Peyer's patch (tissue), 4 donors: ENCODE measurements at regions not wholly inside any gene's neighbourhood (a gene's known extent, or its start where the extent isn't known, plus 50 kb on each side); places are given as distances from the start of the nearest gene placed in this dataset.
A peak's percentile ranks its signal among the peaks of the same experiment; 100 is the strongest.

Experiments
- DNase-seq, 3 donors: peaks; one replicate each; pipeline ENCODE4 v3.0.0-alpha.2; 2017 to 2019
- H3K27ac ChIP-seq, 4 donors: fragments of 200-600 bp; sonication (generic); one replicate each; pipeline ENCODE4 v1.5.1; 2016 to 2019
- H3K27me3 ChIP-seq, 2 donors: fragments of 200-600 bp; sonication (generic); one replicate each; pipeline ENCODE4 v1.5.1; 2019
- H3K36me3 ChIP-seq, 3 donors: fragments of 200-600 bp; sonication (generic); one replicate each; pipeline ENCODE4 v1.5.1; 2016 to 2019
- H3K4me1 ChIP-seq, 4 donors: fragments of 200-600 bp; sonication (generic); one replicate each; pipeline ENCODE4 v1.5.1; 2016 to 2019
- H3K4me3 ChIP-seq, 4 donors: fragments of 200-600 bp; sonication (generic); 1 replicate in 3 of 4; 2 replicates in 1 of 4; pipeline ENCODE4 v1.5.1; 2016 to 2019; ENCODE audit warnings: mild to moderate bottlenecking in 1 of 4
- H3K9me3 ChIP-seq, 4 donors: fragments of 200-600 bp; sonication (generic); one replicate each; pipeline ENCODE4 v1.5.1; 2016 to 2019; ENCODE audit warnings: mild to moderate bottlenecking in 1 of 4
- POLR2A ChIP-seq, 2 donors: fragments of 450-650 bp; IDR thresholded peaks; one replicate each; pipeline ENCODE4 v1.5.1; 2017; ENCODE audit warnings: antibody characterized with exemption in 2 of 2, mild to moderate bottlenecking in 2 of 2, moderate library complexity in 2 of 2
- TF ChIP-seq, protein P1 (sequence below), 6 experiments: fragments of 450-650 bp in 4 of 6; fragments of 200-600 bp in 2 of 6; sonication (generic) in 1 of 6; IDR thresholded peaks; one replicate each; pipeline ENCODE4 v1.5.1; 2017 to 2019; ENCODE audit warnings: antibody characterized with exemption in 6 of 6, mild to moderate bottlenecking in 3 of 6, moderate library complexity in 1 of 6

GRCh38 chr12:39240587-39240986 lies 202.3 kb downstream of the KIF21A start:
- no peak overlapping the region for H3K27ac ChIP-seq

DNA sequence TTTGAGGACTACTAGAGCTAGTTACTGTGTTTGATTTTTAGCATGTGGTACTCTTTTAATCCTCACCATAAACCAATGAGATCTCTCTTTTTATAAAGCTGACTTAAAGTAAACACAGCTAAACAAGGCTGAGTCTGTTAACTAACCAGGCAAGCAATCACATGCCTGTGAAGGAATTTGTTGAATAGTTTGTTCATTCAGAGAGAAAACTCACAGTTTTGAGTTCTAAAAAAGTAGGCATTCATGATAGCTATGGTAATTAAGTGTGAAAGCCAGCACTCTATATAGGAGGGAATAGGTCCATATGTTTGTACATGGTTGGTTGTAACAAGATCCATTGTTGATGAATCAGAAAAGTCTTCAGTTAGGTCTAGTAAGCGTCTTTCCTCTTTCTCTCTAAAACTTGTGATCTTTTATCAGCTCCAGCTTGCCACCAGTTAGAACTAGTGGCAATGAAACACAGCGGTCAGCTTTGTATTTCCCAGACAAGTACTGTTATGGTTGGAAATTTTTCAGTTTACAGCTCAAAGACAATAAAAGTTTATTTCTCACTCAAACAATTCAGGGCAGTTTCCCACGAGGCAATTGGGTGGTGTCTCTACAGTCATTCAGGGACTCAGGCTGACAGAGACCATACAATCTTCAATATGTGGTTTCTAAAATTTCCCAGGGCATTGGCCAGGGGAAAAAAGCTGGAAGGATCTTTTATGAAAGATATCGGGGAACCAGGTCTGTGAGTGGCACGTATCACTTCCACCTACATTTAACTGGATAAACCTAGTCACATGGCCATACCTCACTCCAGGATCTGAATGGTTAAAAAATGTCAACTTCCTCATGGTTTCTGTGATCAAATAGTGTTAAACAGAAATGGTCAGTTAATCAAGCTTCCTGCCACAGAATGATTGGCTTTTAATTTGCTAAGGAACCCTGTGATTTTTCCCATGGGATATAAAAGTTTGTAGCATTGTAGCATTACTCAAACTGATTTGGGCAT lies 203.1 kb downstream of the KIF21A start:
- Histone ChIP-seq H3K27me3 (no peaks in the 10 kb centered on the region), H3K27ac (peak overlapping the region in 1 of 4 donors; percentile 3), H3K9me3 (no peaks in the 10 kb centered on the region), H3K36me3 (no peaks in the 10 kb centered on the region), H3K4me3 (no peak overlapping the region), H3K4me1 (peaks cover 0 to 4% (median 0%) of the 10 kb centered on the region in 4 donors)
- no peak for DNase-seq
- no peak for TF ChIP-seq POLR2A (IDR thresholded peaks at IDR 0.05)
- TF ChIP-seq, protein P1, sequence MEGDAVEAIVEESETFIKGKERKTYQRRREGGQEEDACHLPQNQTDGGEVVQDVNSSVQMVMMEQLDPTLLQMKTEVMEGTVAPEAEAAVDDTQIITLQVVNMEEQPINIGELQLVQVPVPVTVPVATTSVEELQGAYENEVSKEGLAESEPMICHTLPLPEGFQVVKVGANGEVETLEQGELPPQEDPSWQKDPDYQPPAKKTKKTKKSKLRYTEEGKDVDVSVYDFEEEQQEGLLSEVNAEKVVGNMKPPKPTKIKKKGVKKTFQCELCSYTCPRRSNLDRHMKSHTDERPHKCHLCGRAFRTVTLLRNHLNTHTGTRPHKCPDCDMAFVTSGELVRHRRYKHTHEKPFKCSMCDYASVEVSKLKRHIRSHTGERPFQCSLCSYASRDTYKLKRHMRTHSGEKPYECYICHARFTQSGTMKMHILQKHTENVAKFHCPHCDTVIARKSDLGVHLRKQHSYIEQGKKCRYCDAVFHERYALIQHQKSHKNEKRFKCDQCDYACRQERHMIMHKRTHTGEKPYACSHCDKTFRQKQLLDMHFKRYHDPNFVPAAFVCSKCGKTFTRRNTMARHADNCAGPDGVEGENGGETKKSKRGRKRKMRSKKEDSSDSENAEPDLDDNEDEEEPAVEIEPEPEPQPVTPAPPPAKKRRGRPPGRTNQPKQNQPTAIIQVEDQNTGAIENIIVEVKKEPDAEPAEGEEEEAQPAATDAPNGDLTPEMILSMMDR (IDR thresholded peaks at IDR 0.05), result no peak

More at GRCh38 chr12:39240587-39240986, 202.3 kb downstream of the KIF21A start:
- Histone ChIP-seq H3K4me1 (peaks cover 0 to 4% (median 0%) of the 10 kb centered on the region in 4 donors), H3K36me3 (no peaks in the 10 kb centered on the region), H3K4me3 (no peak overlapping the region), H3K27me3 (no peaks in the 10 kb centered on the region), H3K9me3 (no peaks in the 10 kb centered on the region)
- DNase-seq, result no peak
- TF ChIP-seq POLR2A (IDR thresholded peaks at IDR 0.05), result no peak
- TF ChIP-seq, protein P1 (IDR thresholded peaks at IDR 0.05), result no peak

DNA sequence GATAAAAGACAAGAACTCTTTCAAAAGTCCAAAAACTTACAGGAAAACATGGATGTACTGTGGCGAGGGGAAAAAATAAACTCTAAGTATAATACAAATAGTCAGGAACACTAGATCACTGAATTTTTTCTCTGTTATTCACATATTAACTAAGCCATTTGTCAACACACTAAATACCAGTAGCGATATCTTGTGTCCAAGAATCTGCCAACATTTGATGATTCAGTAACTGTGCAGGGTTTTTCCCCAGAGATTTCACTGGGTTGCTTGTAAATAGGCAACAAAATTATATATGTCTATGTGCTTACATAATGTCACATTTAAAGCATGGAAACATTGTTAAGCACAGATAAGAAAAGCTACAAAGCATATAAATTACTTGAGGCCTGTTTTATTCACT lies 205.9 kb downstream of the KIF21A start:
- no peak overlapping the region for H3K4me3 ChIP-seq
- TF ChIP-seq, protein P1 (IDR thresholded peaks at IDR 0.05), result no peak
- no peak for TF ChIP-seq POLR2A (IDR thresholded peaks at IDR 0.05)
- no peaks in the 10 kb centered on the region for H3K27me3 ChIP-seq
- H3K36me3 ChIP-seq, result no peaks in the 10 kb centered on the region
- peaks cover 0 to 4% (median 0%) of the 10 kb centered on the region in 4 donors for H3K4me1 ChIP-seq
- no peak overlapping the region for H3K27ac ChIP-seq
- DNase-seq, result no peak
- no peaks in the 10 kb centered on the region for H3K9me3 ChIP-seq

DNA sequence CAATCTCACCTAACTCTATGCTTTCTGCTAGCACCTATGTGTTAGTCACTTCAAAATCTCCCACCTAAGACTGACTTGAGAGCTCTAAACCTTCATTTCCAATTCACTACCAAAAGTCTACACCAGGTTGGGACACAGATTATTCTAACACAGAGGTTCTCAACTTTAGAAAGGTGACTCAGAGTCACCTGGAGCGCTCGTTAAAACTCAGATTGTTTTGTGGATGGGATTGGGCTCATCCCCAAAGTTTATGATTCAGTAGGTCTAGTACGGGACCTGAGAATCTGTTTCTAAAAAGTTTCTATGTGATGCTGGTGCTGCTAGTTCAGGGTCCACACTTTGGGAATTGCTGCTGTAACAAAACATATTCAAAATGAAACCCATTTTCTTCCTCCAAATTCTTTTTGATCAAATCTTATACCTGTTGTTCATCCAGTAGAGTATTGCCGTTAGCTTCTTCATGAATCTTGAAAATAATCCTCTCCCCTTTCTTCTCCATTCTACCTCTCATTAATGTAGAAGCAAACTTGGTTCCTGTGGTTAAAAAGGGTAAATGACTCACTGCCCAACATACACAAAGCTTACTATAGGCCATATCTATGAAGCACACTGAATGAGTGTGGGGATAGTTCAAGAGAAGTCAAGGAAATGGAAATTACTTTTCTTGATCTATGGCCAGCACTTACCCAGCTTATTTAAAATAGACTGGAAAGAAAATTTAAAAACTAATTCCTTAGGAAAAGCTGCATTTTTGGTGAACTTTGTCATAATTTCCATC lies 206.7 kb downstream of the KIF21A start:
- no peak for TF ChIP-seq POLR2A (IDR thresholded peaks at IDR 0.05)
- TF ChIP-seq, protein P1 (IDR thresholded peaks at IDR 0.05), result no peak
- Histone ChIP-seq H3K36me3 (no peaks in the 10 kb centered on the region), H3K27ac (no peak overlapping the region), H3K27me3 (no peaks in the 10 kb centered on the region), H3K9me3 (no peaks in the 10 kb centered on the region), H3K4me3 (no peak overlapping the region), H3K4me1 (peaks cover 0 to 4% (median 0%) of the 10 kb centered on the region in 4 donors)
- DNase-seq, result no peak

- Histone ChIP-seq H3K4me3 (no peak overlapping the region), H3K4me1 (no peaks in the 10 kb centered on the region), H3K27ac (no peak overlapping the region), H3K9me3 (no peaks in the 10 kb centered on the region), H3K27me3 (no peaks in the 10 kb centered on the region), H3K36me3 (no peaks in the 10 kb centered on the region)
- no peak for TF ChIP-seq POLR2A (IDR thresholded peaks at IDR 0.05)
- TF ChIP-seq, protein P1 (IDR thresholded peaks at IDR 0.05), result no peak
- DNase-seq, result no peak
Observed at GRCh38 chr12:39230086-39230485, 212.8 kb downstream of the KIF21A start.
